Hepatic stellate cell (primary cell): ENCODE measurements at regions not wholly inside any gene's neighbourhood (a gene's known extent, or its start where the extent isn't known, plus 50 kb on each side); places are given as distances from the start of the nearest gene placed in this dataset.

Experiments
- DNase-seq: peaks from one replicate; pipeline ENCODE4 v3.0.0; 2011; ENCODE audit warnings: low spot score

GRCh38 chr11:45347348-45348082, 61.4 kb upstream of the SYT13 start:
- DNase-seq = no peak

- DNase-seq = no peak
Observed at GRCh38 chr11:45345491-45345890, 59.4 kb upstream of the SYT13 start.

DNA sequence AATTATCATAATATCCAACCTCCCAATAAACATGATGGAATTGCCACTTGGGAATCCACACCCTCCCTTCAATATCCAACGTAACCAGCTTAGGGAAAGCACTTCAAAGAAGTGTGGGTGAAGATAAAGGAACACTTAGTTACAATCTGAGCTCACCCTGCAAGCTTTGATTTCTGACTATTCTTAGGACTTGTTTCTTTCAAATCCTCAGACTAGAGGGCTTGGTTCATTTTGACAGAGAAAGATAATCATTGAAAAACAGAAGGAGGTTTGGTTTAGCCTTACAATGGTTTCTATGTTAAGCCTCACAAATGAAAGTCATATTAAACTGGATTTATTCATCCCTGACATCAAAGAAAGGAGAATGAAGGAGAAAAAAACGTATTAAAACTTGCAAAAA, 57.9 kb upstream of the SYT13 start:
- DNase-seq = no peak

GRCh38 chr11:45343444-45343843, 57.3 kb upstream of the SYT13 start:
- no peak for DNase-seq

GRCh38 chr11:45341372-45341771, 55.2 kb upstream of the SYT13 start:
- no peak for DNase-seq

DNA sequence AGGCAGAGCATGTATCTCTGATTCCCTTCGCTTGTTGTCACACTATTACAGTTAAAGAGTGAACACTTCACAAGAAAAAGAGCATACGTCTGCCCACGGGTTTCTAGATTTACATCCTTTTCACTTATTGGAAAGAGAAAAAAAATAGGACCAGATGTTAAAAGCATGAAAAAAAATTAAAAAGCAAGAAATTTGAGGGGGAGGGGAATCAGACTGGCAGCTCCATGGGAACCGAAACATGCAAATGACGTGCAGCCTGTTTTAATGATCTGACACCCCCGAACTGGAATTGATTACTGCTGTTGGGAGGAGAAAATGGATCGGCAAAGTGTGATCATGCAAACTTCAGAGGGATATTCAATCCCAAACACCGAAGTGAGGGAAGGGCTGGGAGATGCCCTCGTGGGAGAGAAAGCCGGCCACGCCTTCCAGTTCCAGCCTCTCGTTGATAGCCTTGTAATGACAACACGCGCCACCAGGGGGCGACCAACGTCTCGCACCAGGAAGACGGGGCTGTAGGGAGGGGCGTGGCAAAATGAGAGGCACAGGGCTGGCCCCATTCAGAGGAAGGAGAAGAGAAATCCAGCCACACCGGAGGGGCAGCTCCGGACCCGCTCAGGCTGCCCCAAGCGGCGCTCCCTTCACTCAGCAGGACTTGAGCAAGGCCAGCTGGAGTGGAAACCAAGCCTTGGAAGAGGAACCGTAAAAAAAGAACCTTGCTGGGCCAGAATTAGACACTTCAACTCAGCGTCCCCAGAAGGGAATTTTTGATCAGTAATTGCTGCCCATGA, 53.8 kb upstream of the SYT13 start:
- DNase-seq = peak; percentile 82

DNA sequence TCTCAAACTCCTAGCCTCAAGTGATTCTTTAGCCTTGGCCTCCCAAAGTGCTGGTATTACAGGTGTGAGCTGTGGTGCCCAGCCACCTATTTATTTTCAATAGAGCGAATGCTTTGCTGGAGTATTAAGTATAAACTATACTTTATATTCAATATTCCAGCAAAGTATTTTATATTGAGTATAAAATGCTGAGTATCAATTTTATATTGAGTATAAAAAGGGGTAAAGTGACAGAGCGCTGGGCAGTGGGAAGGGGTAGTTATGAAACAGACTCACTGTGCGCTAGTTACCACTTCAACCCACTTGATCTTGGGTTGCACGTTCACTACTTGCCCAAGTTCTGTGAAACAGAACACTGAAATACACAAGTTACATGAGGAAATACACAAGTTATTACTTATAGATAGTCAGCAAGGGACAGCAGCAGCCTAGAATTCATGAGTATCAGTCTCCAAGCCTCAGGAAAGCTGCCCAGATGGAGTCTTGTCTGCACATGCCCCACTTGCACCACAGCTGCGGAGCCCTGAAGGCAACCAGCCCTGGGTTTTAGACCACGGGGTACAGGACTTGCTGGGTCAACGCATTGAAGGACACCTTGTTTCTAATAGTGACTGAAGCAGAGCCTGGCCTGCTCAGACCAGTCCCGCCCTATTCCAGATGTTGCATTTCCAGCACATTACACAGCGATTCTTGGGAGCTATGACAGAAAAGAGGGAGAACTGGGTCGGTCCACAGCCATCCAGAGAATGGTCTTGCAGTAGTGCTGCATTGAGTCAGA, 51.6 kb upstream of the SYT13 start:
- no peak for DNase-seq

- DNase-seq = no peak
Observed at GRCh38 chr11:45336136-45336535, 50.0 kb upstream of the SYT13 start.
